Keratinocyte (primary cell): ENCODE measurements at regions not wholly inside any gene's neighbourhood (a gene's known extent, or its start where the extent isn't known, plus 50 kb on each side); places are given as distances from the start of the nearest gene placed in this dataset.

Source experiments
- CTCF ChIP-seq, 3 experiments: IDR thresholded peaks in 1 of 3; conservative IDR thresholded peaks in 1 of 3; optimal IDR thresholded peaks in 1 of 3; 2 replicates in 2 of 3; 3 replicates in 1 of 3; pipeline versions ENCODE3 to v1.5.1; 2011; ENCODE audit warnings: low read length in 3 of 3, mild to moderate bottlenecking in 3 of 3, moderate library complexity in 2 of 3, control low read depth in 1 of 3, inconsistent platforms in 1 of 3; ENCODE audit not compliant: insufficient read depth in 2 of 3; ENCODE audit errors: extremely low read depth in 1 of 3
- EZH2 ChIP-seq: IDR thresholded peaks from one replicate; pipeline ENCODE4 v1.6.1; 2012; ENCODE audit warnings: inconsistent platforms, mild to moderate bottlenecking, low read length, moderate library complexity

GRCh38 chr2:188678882-188679281, 295.3 kb upstream of the COL3A1 start:
- no peak for TF ChIP-seq CTCF (optimal IDR thresholded peaks at IDR 0.05 in 1 of 3, IDR thresholded peaks at IDR 0.05 in 1 of 3, conservative IDR thresholded peaks at IDR 0.05 in 1 of 3; ENCODE audit: extremely low read depth in 1 of 3, insufficient read depth in 2 of 3, low read length in 3 of 3)
- no peak for TF ChIP-seq EZH2
